HepG2 (cell line): ENCODE measurements at regions not wholly inside any gene's neighbourhood (a gene's known extent, or its start where the extent isn't known, plus 50 kb on each side); places are given as distances from the start of the nearest gene placed in this dataset.

ENCODE experiments used
- BCL6 ChIP-seq: IDR thresholded peaks from 2 replicates; pipeline ENCODE4 v1.6.1; 2016; ENCODE audit warnings: missing genetic modification reagents, missing compliant biosample characterization
- ELF3 ChIP-seq: IDR thresholded peaks from 2 replicates; pipeline ENCODE4 v1.6.1; 2016; ENCODE audit warnings: missing genetic modification reagents, missing compliant biosample characterization
- FOXO1 ChIP-seq: sonication (generic); formaldehyde crosslinking; IDR thresholded peaks from 2 replicates; pipeline ENCODE4 v1.4.0; 2020; ENCODE audit warnings: missing genetic modification reagents
- GFI1 ChIP-seq: sonication (generic); formaldehyde crosslinking; IDR thresholded peaks from 2 replicates; pipeline ENCODE4 v1.5.0; 2020; ENCODE audit warnings: missing genetic modification reagents, mild to moderate bottlenecking, borderline replicate concordance
- MIXL1 ChIP-seq: IDR thresholded peaks from 2 replicates; pipeline ENCODE4 v1.6.1; 2016
- RORA ChIP-seq: sonication (generic); formaldehyde crosslinking; IDR thresholded peaks from 2 replicates; pipeline ENCODE4 v1.5.0; 2020; ENCODE audit warnings: mild to moderate bottlenecking, missing genetic modification reagents, moderate library complexity
- SOX5 ChIP-seq: IDR thresholded peaks from 2 replicates; pipeline ENCODE4 v1.6.1; 2016; ENCODE audit warnings: borderline replicate concordance
- SOX6 ChIP-seq, 2 experiments: fragments of 450-650 bp in 1 of 2; sonication (generic) in 1 of 2; formaldehyde crosslinking in 1 of 2; IDR thresholded peaks; 2 replicates each; pipeline versions ENCODE4 v1.4.0 to v1.6.1; 2017 to 2020; ENCODE audit warnings: antibody characterized with exemption in 1 of 2, mild to moderate bottlenecking in 1 of 2, missing genetic modification reagents in 1 of 2
- SSRP1 ChIP-seq: IDR thresholded peaks from 2 replicates; pipeline ENCODE4 v1.6.1; 2016; ENCODE audit warnings: control low read depth
- TEAD2 ChIP-seq: sonication (generic); formaldehyde crosslinking; IDR thresholded peaks from 2 replicates; pipeline ENCODE4 v1.9.0; 2021; ENCODE audit warnings: missing genetic modification reagents
- TMF1 ChIP-seq: sonication (generic); formaldehyde crosslinking; IDR thresholded peaks from 2 replicates; pipeline ENCODE4 v1.8.1; 2022; ENCODE audit warnings: low read depth, missing genetic modification reagents
- YY1 ChIP-seq: IDR thresholded peaks from 2 replicates; pipeline ENCODE4 v1.6.1; 2011; ENCODE audit warnings: low read length, low read depth, moderate library complexity, mild to moderate bottlenecking; ENCODE audit not compliant: insufficient read depth, insufficient replicate concordance
- ZBTB42 ChIP-seq: sonication (generic); formaldehyde crosslinking; IDR thresholded peaks from 2 replicates; pipeline ENCODE4 v1.5.0; 2020; ENCODE audit warnings: mild to moderate bottlenecking, missing genetic modification reagents
- ZC3H13 ChIP-seq: sonication (generic); formaldehyde crosslinking; IDR thresholded peaks from 2 replicates; pipeline ENCODE4 v1.8.1; 2023; ENCODE audit warnings: mild to moderate bottlenecking, missing genetic modification reagents, moderate library complexity
- ZNF17 ChIP-seq: sonication (generic); formaldehyde crosslinking; IDR thresholded peaks from 2 replicates; pipeline ENCODE4 v1.5.0; 2020; ENCODE audit warnings: mild to moderate bottlenecking, missing genetic modification reagents
- ZNF33A ChIP-seq: sonication (generic); formaldehyde crosslinking; IDR thresholded peaks from 2 replicates; pipeline ENCODE4 v1.5.1; 2020; ENCODE audit warnings: missing genetic modification reagents, mild to moderate bottlenecking, moderate library complexity, borderline replicate concordance
- ZNF451 ChIP-seq: sonication (generic); formaldehyde crosslinking; IDR thresholded peaks from 2 replicates; pipeline ENCODE4 v1.5.0; 2020; ENCODE audit warnings: mild to moderate bottlenecking, missing genetic modification reagents
- TF ChIP-seq, protein P1 (sequence below): sonication (generic); formaldehyde crosslinking; IDR thresholded peaks from 2 replicates; pipeline ENCODE4 v1.5.1; 2020; ENCODE audit warnings: missing genetic modification reagents, mild to moderate bottlenecking, borderline replicate concordance
- TF ChIP-seq, protein P2 (sequence below): sonication (generic); formaldehyde crosslinking; conservative IDR thresholded peaks from 2 replicates; pipeline ENCODE4 v1.4.0; 2020; ENCODE audit warnings: mild to moderate bottlenecking, missing genetic modification reagents, moderate library complexity
- TF ChIP-seq, protein P3 (sequence below): sonication (generic); formaldehyde crosslinking; IDR thresholded peaks from 2 replicates; pipeline ENCODE4 v1.9.0; 2021; ENCODE audit warnings: missing genetic modification reagents, borderline replicate concordance
- TF ChIP-seq, protein P4 (sequence below): IDR thresholded peaks from 2 replicates; pipeline ENCODE4 v1.6.1; 2016; ENCODE audit warnings: mild to moderate bottlenecking
- TF ChIP-seq, protein P5 (sequence below): sonication (generic); formaldehyde crosslinking; IDR thresholded peaks from 2 replicates; pipeline ENCODE4 v1.5.0; 2020; ENCODE audit warnings: missing genetic modification reagents

DNA sequence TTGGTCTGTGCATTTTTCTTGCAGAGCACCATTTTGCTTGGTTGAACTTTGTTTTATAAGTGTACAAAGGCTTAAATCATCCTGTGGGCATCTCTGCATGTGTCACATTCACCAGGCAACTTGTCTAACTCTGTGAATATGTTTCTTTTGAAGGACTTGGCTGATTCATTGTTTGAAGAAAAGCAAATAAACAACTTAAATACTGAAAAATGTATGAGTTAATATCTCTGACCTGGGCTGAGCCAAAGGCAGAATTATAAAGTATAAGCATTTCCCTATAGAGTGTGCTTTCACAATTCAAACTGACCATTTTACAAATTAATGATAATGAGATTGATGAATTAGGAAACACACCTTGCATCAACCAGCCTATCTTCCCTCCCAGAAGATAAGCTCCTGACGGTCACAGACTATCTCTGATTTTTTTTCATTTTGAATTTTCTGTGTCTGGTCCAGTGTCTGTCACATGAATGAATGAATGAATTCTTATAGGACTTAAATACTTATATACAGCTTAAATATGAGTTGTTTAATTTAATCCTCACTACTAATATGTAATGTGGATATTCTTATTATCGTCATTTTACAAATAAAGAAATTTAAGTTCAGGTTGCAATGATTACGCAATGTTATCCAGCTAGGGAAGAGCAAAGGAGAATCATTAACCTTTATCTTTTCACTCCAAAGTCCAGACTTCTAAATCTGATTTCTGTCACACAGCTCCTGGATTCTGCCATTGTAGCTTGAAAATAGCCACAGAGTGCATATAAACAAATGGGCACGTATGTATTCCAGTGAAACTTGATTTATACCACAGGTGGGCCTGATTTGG, 182.0 kb upstream of the PHYHIPL start (continued):
- TF ChIP-seq ZBTB42 (CRISPR knock-in tag): no peak
- TF ChIP-seq, protein P1, sequence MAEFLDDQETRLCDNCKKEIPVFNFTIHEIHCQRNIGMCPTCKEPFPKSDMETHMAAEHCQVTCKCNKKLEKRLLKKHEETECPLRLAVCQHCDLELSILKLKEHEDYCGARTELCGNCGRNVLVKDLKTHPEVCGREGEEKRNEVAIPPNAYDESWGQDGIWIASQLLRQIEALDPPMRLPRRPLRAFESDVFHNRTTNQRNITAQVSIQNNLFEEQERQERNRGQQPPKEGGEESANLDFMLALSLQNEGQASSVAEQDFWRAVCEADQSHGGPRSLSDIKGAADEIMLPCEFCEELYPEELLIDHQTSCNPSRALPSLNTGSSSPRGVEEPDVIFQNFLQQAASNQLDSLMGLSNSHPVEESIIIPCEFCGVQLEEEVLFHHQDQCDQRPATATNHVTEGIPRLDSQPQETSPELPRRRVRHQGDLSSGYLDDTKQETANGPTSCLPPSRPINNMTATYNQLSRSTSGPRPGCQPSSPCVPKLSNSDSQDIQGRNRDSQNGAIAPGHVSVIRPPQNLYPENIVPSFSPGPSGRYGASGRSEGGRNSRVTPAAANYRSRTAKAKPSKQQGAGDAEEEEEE (CRISPR knock-in tag): no peak
- peak; percentile 48 for TF ChIP-seq BCL6 (CRISPR knock-in tag)
- no peak for TF ChIP-seq TMF1 (CRISPR knock-in tag)
- TF ChIP-seq, protein P2, sequence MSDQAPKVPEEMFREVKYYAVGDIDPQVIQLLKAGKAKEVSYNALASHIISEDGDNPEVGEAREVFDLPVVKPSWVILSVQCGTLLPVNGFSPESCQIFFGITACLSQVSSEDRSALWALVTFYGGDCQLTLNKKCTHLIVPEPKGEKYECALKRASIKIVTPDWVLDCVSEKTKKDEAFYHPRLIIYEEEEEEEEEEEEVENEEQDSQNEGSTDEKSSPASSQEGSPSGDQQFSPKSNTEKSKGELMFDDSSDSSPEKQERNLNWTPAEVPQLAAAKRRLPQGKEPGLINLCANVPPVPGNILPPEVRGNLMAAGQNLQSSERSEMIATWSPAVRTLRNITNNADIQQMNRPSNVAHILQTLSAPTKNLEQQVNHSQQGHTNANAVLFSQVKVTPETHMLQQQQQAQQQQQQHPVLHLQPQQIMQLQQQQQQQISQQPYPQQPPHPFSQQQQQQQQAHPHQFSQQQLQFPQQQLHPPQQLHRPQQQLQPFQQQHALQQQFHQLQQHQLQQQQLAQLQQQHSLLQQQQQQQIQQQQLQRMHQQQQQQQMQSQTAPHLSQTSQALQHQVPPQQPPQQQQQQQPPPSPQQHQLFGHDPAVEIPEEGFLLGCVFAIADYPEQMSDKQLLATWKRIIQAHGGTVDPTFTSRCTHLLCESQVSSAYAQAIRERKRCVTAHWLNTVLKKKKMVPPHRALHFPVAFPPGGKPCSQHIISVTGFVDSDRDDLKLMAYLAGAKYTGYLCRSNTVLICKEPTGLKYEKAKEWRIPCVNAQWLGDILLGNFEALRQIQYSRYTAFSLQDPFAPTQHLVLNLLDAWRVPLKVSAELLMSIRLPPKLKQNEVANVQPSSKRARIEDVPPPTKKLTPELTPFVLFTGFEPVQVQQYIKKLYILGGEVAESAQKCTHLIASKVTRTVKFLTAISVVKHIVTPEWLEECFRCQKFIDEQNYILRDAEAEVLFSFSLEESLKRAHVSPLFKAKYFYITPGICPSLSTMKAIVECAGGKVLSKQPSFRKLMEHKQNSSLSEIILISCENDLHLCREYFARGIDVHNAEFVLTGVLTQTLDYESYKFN (CRISPR knock-in tag): peak; percentile 91
- TF ChIP-seq ELF3 (CRISPR knock-in tag): 0 out of 2 replicates have a peak, but pooled peaks have one; percentile 22
- no peak for TF ChIP-seq ZNF17 (CRISPR knock-in tag)
- no peak for TF ChIP-seq SSRP1 (CRISPR knock-in tag)
- TF ChIP-seq, protein P3, sequence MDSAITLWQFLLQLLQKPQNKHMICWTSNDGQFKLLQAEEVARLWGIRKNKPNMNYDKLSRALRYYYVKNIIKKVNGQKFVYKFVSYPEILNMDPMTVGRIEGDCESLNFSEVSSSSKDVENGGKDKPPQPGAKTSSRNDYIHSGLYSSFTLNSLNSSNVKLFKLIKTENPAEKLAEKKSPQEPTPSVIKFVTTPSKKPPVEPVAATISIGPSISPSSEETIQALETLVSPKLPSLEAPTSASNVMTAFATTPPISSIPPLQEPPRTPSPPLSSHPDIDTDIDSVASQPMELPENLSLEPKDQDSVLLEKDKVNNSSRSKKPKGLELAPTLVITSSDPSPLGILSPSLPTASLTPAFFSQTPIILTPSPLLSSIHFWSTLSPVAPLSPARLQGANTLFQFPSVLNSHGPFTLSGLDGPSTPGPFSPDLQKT (CRISPR knock-in tag): no peak
- TF ChIP-seq GFI1 (CRISPR knock-in tag): peak; percentile 91
- peak; percentile 32 for TF ChIP-seq YY1
- TF ChIP-seq RORA: no peak
- peak; percentile 59; the same call in 1 of the 2 replicates for TF ChIP-seq MIXL1 (CRISPR knock-in tag)
- no peak for TF ChIP-seq SOX6 (IDR thresholded peaks at IDR 0.05)
- TF ChIP-seq SOX6 (CRISPR knock-in tag; IDR thresholded peaks at IDR 0.05): peak; percentile 79
- TF ChIP-seq ZNF451 (CRISPR knock-in tag): no peak
- TF ChIP-seq, protein P4, sequence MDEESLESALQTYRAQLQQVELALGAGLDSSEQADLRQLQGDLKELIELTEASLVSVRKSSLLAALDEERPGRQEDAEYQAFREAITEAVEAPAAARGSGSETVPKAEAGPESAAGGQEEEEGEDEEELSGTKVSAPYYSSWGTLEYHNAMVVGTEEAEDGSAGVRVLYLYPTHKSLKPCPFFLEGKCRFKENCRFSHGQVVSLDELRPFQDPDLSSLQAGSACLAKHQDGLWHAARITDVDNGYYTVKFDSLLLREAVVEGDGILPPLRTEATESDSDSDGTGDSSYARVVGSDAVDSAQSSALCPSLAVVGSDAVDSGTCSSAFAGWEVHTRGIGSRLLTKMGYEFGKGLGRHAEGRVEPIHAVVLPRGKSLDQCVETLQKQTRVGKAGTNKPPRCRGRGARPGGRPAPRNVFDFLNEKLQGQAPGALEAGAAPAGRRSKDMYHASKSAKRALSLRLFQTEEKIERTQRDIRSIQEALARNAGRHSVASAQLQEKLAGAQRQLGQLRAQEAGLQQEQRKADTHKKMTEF (CRISPR knock-in tag): peak; percentile 63; the same call in 1 of the 2 replicates
- no peak for TF ChIP-seq ZC3H13
- no peak for TF ChIP-seq TEAD2 (CRISPR knock-in tag)
- TF ChIP-seq ZNF33A: peak; percentile 35; the same call in 1 of the 2 replicates
- peak; percentile 52; the same call in 1 of the 2 replicates for TF ChIP-seq FOXO1 (CRISPR knock-in tag)
- TF ChIP-seq, protein P5, sequence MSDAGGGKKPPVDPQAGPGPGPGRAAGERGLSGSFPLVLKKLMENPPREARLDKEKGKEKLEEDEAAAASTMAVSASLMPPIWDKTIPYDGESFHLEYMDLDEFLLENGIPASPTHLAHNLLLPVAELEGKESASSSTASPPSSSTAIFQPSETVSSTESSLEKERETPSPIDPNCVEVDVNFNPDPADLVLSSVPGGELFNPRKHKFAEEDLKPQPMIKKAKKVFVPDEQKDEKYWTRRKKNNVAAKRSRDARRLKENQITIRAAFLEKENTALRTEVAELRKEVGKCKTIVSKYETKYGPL: peak; percentile 72; the same call in 1 of the 2 replicates
- TF ChIP-seq SOX5 (CRISPR knock-in tag): peak; percentile 85
